ENCODE measurements at regions not wholly inside any gene's neighbourhood (a gene's known extent, or its start where the extent isn't known, plus 50 kb on each side); places are given as distances from the start of the nearest gene placed in this dataset.

GRCh38 chr1:163509114-163509513 is 187.4 kb downstream of the NUF2 start:
- TF ChIP-seq CTCF (IDR thresholded peaks at IDR 0.05) (no peak), POLR2AphosphoS5 (IDR thresholded peaks at IDR 0.05) (no peak), POLR2A (IDR thresholded peaks at IDR 0.05) (no peak)
